ENCODE measurements at regions not wholly inside any gene's neighbourhood (a gene's known extent, or its start where the extent isn't known, plus 50 kb on each side); places are given as distances from the start of the nearest gene placed in this dataset.

DNA sequence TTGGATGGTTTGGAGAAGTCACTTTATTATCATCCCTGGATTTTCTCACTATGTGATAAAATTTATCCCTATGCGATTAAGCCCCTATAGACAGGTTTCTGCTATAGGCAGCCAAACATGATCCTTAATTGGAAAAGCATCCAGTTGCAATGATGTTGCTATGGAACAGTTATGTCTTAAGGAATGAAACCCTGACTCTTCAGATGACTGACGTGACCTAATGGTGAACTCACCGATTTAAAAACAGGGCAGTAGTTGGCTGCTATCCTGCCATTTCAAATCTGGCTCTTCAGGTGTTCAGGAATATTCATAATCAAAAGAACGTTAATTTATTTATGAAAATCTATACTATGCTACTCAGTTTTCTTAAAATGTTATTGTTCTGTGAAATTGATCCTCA is 106.8 kb upstream of the ROBO1 start:
- DNase-seq (ENCODE audit: low read depth): no peak

DNA sequence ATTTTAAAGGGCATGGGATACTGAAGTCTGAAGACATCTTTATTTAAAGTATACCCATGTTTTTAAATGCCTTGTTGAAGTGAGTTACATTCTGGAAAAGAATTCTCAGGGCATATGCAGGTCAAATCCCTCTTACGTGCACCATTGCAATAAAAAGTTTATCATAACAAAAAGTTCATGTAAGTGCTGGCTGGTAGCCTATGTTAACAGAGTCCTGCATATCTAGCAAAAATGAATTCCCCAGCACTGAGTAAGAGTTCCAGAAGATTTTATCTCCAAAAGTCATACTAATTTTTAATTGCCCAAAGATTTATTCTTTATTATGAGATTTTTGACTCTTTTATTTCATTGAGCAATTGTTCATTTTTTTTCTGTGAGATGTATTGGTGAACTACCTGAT is 104.7 kb upstream of the ROBO1 start:
- DNase-seq (ENCODE audit: low read depth): no peak

DNA sequence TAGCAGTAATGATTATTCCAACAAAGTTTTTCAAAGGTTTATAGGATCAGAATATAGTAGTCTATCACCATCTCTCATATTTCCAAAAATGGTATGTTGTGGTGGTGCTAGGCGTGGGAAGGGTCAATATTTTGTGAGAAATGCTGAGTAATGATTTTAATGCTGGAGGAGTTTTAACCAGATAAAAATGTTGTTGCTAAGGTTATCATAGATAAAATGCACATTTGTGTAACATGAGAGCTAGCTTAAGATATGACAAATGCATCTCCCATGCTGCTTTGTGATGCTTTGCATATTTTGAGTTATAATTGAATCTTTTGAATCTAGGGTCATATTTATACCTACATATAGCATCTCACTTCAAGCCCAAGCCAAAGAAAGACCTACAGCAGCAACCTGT is 103.9 kb upstream of the ROBO1 start:
- no peak for DNase-seq (ENCODE audit: low read depth)

DNA sequence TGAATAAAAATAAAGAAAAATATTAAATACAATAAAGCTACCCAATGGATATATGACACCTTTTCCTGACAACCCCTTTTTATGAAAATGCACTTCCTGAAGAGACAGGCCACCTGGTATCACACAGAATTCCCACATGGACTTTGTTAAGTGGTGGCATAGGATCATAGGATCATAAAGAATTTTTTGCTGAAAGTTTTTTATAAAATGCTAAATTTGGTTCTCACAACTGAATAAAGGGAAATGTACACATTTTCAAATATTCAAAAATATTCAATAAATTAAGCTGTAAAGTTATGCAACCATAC is 102.5 kb upstream of the ROBO1 start:
- no peak for DNase-seq (ENCODE audit: low read depth)

DNA sequence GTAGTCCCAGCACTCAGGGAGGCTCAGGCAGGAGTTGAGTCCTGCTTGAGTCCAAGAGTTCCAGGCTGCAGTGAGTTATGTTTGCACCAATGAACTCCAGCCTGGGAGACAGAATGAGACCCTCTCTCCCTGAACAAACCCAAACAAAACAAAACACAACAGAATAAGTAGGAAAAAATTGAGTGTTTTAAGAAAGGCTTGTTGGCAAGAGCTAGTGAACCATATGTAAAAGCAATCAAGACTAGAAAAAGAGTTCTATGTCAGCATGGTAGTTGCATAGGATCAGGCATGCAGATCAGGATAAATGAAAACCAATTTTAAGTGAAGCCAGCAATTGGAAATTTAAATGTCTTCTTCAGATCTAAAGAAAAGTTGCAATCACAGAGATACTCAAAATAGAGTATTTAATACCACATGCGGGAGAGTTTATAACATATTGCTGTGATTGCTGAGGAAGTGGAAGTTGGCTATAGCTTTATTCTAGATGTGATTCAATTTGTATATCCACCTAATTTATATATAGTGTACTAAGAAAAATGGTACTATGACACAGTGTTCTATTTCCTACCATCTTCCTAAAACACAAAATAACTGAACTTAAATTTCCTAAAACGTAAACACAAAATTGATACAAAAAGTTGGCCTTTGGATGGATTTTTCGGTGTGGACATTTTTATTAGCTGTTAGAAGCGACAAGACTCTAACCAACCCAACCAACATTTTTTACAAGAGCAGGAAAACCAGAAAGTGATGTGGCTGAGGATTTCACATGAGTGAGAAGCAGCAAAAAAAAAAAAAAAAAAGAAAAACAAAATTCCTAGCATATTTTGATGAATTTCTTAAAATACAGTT is 101.9 kb upstream of the ROBO1 start:
- no peak for DNase-seq (ENCODE audit: low read depth)

DNA sequence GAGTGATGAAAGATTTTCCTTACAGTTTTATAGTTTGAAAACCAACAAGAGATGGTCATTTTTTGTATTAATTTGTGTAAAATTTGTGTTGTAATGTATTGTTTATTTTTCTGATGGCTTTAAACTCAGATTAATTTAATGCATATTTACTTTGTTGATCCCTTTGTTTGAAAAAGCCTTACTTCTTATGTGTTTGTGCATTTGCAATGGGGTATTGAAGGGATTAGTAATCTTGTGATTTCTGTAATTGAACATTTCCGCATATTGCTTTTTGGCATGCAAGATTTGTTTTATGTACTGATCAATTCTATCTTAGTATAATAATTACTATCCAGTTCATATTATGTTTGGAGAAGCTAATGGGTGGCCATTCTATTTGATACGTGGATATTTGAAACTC is 98.4 kb upstream of the ROBO1 start:
- DNase-seq (ENCODE audit: low read depth): no peak

DNA sequence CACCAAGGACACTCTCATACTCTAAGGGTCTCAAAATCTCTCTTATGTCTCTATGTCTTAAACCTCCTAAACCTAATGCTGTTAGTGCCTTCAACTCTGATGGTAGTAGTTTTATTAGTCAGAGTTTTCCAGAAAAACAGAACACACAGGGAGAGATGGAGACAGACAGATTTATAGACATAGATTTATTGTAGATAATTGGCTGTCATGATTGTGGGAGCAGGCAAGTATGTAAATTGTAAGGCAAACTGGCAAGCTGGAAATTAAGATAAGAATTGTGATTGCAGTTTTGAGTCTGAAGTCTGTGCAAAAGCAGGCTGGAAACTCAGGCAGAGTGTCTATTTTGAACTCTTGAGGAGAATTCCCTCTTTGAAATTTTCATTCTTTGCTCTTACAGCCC is 96.3 kb upstream of the ROBO1 start:
- no peak for DNase-seq (ENCODE audit: low read depth)

DNA sequence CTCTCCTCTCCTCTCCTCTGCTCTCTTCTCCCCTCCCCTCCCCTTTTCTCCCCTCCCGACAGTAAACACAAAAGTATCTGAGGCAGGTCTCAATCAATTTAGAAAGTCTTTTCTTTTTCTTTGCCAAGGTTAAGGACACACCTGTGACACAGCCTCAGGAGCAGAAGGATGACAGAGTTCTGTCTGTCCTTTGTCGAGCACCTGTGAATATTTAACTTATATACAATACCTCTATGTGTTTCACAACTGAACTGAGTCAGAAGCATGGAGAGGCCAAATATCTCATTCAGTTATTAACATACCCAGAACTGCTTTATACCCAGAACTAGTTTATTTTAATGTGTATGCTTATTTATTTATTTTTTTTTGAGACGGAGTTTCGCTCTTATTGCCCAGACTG is 81.1 kb upstream of the ROBO1 start:
- no peak for DNase-seq (ENCODE audit: low read depth)

DNA sequence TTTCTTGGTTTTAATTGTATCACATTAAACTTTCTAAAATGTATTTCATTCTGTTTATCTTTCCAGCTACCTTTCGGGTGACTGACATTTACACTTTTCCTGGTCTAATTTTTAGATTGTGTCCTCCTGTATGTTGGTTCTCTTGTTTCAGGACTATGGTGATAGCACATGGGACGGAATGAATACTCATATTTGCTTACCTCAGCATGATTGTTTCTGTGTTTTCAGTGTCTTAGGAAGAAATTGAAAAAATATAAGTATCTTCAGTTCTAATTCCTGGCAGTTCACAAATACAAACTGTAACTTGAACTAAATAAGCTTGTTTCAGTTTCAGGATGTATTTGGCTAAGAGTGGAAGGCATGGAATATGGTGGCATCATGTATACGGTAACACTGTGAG is 80.1 kb upstream of the ROBO1 start:
- no peak for DNase-seq (ENCODE audit: low read depth)

DNA sequence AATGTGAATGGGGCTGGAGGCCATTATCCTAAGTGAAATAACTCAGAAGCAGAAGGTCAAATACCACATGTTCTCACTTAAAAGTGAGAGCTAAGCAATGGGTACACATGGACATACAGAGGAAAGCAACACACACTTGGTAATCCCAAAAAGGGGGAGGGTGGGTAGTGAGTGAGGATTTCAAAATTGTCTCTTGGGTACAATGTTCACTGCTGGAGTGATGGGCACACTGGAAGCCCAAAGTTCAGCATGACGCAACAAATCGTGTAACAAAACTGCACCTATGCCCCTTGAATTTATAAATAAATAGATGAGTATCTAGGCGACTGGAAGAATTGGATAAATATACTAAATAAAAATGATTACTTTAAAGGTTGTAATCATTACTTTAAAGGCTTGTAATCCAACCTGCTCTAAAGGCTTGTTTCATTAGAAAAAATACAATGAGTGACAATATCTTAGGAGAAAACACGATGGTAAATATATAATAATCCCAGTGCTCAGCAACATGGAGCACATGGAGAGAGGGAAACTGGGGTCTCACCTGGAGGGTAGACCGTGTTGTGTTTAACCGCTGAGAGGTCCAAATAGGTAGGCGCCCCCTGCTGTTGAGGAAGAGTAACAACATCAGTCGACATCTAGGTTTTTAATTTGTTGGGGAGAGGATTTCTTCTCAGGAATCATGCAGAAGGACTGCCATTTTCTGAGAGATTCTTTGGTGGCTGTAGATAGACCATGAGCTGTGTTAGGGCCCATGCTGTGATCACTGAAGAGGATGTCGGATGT is 78.5 kb upstream of the ROBO1 start:
- DNase-seq (ENCODE audit: low read depth): no peak

DNA sequence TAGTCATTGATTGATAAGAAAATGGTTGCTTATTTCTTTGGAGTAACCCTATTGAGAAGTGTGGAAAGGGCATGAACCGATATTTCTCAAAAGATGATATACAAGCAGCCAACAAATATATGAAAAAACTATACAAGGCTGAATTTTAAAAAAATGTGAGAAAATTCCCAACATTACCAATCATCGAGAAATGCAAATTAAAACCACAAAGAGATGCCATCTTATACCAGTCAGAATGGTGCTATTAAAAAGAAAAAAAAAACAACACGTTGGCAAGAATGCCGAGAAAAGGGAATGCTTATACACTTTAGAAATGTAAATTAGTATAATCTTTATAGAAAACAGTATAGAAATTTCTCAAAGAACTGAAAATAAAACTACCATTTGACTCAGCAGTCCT is 77.7 kb upstream of the ROBO1 start:
- DNase-seq (ENCODE audit: low read depth): no peak

DNA sequence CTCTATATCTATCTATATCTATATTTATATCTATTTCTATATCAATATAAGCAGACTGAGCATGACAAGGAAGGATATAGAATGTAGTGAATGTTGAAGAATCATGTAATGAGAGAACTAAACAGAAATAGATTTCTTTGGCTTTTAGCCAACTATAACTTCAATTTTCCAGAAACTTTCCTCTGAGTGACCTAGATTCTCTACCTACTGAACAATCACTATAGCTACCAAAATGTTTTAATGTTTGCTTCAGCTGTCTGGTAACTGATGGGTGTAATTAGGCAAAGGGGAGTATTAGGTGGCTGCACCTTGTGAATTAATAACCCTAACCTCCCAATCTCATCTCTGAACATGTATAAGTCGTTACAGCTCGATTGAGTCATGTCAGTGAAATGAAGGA is 76.4 kb upstream of the ROBO1 start:
- DNase-seq (ENCODE audit: low read depth): no peak

DNA sequence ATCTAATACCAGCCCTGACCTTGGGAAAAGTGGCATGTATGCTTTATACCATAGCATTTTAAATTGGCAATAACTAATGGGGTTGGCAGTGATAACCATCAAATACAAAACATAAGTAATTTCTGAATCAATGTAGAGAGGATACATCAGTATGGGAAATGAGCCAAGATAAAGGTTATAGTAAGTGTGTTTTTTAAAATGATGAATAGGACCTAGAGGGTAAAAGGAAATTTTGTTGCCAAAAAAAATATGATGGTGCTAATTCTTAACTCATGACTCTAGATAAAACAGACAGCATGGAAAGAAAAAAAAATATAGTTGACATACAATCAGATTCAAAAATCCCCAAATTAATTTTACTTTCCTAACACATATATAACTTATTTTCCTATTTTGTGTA is 75.4 kb upstream of the ROBO1 start:
- no peak for DNase-seq (ENCODE audit: low read depth)

DNA sequence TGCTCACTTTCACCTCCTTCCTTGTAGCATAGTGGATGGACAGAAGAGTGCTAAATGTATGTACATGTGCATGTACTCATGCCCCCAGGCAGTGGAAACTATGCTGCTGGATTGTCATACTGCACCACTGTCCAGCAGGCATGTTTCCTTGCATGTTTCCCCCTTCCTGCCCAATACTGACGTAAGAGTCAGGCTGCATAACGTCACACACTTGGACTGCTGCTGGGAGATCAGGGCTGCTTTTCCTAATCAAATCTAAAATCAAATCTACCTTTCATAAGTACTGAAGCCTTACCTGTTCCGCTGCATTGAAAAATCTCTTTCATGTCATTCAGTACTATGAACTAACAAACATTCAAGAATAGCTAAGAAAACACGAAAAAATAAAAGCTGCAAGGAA is 67.9 kb upstream of the ROBO1 start:
- no peak for DNase-seq (ENCODE audit: low read depth)

DNA sequence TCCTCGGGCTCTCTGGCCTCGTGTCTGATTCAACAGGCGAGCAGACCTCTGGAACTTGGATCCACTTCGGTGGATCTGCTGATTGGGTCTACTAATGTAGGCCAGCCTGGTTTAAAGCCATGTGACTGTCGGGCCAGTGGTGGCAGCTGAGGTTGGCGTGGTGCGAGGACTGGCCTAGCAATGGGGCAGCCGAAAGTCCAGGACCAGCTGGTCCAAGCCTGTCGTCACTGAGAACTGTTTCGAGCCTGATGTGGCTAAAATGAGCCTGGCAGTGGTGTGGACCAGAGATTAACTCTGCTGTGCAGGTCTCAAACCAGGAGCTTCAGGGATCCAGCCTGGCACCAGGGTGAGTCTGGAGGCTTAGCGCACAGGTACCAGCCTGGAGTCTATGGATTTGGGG is 56.4 kb upstream of the ROBO1 start:
- no peak for DNase-seq (ENCODE audit: low read depth)

DNA sequence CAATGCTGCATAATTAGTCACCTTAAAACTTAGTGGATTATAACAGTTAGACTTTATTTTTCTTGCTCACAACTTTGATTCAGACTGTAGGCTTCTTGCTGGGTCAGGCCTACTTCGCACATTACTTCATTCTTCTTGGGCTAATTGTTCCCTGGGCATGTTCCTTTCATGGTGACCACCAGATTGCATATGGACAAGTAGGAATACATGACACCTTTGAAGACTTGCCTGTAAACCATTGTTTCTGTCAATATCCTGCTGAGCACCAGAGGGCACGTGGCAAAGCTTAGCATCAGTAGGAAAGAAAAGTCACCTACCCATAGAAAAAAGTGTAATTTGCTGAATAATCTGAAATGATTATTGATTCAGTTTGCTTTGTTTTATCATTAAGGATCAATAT is 54.3 kb upstream of the ROBO1 start:
- no peak for DNase-seq (ENCODE audit: low read depth)

DNA sequence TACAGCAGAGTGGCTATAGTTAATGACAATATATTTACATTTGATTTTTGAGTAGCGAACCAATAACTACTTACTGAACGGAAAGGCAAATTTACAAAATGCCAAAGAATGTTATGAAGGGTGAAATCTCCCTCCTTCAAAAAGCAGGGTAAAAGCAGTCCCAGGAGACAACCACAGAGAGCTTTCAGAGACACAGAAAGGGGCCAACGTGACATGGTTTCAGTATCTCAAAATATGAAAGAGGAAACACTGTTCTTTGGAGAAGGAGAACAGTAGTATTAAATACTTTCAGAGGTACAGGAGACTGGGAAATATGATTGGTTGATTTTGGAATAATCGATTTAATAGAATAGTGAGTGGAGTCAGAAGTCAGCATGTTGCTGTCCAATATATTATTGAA is 52.3 kb upstream of the ROBO1 start:
- DNase-seq (ENCODE audit: low read depth): no peak

DNA sequence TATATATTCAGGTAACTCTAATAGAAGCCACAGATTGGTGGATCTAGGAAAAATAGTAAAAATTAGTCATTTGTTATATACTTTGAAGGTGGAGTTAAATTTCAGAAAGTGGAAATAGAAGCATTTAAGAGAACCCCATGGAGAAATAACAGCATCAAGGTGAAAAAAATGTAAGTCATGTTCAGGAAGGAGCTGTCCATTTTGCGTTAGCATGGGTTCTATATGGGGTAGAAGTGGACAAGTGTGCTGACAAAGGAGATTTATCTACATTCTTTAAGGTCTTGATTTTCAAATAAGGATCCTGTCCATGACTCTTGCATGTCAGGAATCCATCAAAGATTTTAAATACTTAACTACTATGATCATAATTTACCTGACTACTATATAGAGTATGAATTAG is 50.2 kb upstream of the ROBO1 start:
- DNase-seq (ENCODE audit: low read depth): no peak
